T-cell (primary cell): ENCODE measurements at regions not wholly inside any gene's neighbourhood (a gene's known extent, or its start where the extent isn't known, plus 50 kb on each side); places are given as distances from the start of the nearest gene placed in this dataset.

Source experiments
- ATAC-seq, 4 experiments: fragments of 200-7000 bp in 3 of 4; fragments of 150-1000 bp in 1 of 4; cut with Tn5 transposase; replicated peaks in 1 of 4; 1 replicate in 3 of 4; 2 replicates in 1 of 4; pipeline ENCODE4 v1.10.0; 2021; ENCODE audit warnings: moderate library complexity in 3 of 4, mild to moderate bottlenecking in 2 of 4, moderate number of reproducible peaks in 1 of 4
- CTCF ChIA-PET, 2 donors: fragments of 300-600 bp; sonication (Branson Sonifier 250); formaldehyde crosslinking; loops; one replicate each; lab custom pipeline; 2022; ENCODE audit warnings: antibody characterized with exemption in 2 of 2; lab: Charles Lee
- POLR2A ChIA-PET, 2 donors: fragments of 300-600 bp; sonication (Branson Sonifier 250); formaldehyde crosslinking; loops; one replicate each; lab custom pipeline; 2022; ENCODE audit warnings: antibody characterized with exemption in 2 of 2; lab: Charles Lee
- DNase-seq, 35 experiments: peaks; one replicate each; pipeline versions ENCODE4 v3.0.0 to v3.0.0-alpha.2; 2013 to 2023
- H3K27ac ChIP-seq: one replicate; pipeline ENCODE4 v1.5.1; 2013; ENCODE audit warnings: low read length
- H3K27me3 ChIP-seq, 2 experiments: replicated peaks in 1 of 2; 1 replicate in 1 of 2; 2 replicates in 1 of 2; pipeline versions ENCODE4 v1.6.1 to v1.7.0; 2013; ENCODE audit warnings: low read length in 1 of 2, mixed read lengths in 1 of 2; ENCODE audit not compliant: control insufficient read depth in 2 of 2, insufficient read depth in 2 of 2; ENCODE audit errors: extremely low read depth in 1 of 2
- H3K36me3 ChIP-seq, 2 donors: 1 replicate in 1 of 2; 2 replicates in 1 of 2; pipeline versions ENCODE4 v1.6.1 to v1.7.0; 2013; ENCODE audit warnings: low read length in 1 of 2; ENCODE audit not compliant: control insufficient read depth in 2 of 2, insufficient read depth in 1 of 2; ENCODE audit errors: extremely low read depth in 1 of 2
- H3K4me1 ChIP-seq, 2 experiments: 1 replicate in 1 of 2; 2 replicates in 1 of 2; pipeline versions ENCODE4 v1.6.1 to v1.7.0; 2013; ENCODE audit warnings: low read length in 2 of 2, mixed read lengths in 1 of 2; ENCODE audit not compliant: insufficient read depth in 2 of 2, control insufficient read depth in 1 of 2; ENCODE audit errors: extremely low read depth in 1 of 2
- H3K4me3 ChIP-seq, 2 donors: 1 replicate in 1 of 2; 2 replicates in 1 of 2; pipeline versions ENCODE4 v1.5.1 to v1.7.0; 2013; ENCODE audit warnings: mild to moderate bottlenecking in 2 of 2, low read length in 1 of 2, moderate library complexity in 1 of 2; ENCODE audit not compliant: control insufficient read depth in 1 of 2; ENCODE audit errors: extremely low read depth in 1 of 2
- H3K9me3 ChIP-seq: 2 replicates; pipeline ENCODE4 v1.7.0; 2013
- H3K27ac Mint-ChIP-seq, 2 donors: one replicate each; pipeline ENCODE4 v1.8.0; 2020 to 2021; ENCODE audit warnings: mild to moderate bottlenecking in 2 of 2, mixed read lengths in 2 of 2
- H3K27me3 Mint-ChIP-seq, 2 donors: one replicate each; pipeline ENCODE4 v1.8.0; 2021 to 2022; ENCODE audit warnings: mixed read lengths in 2 of 2
- H3K36me3 Mint-ChIP-seq: one replicate; pipeline ENCODE4 v1.8.0; 2021; ENCODE audit warnings: mixed read lengths
- H3K4me1 Mint-ChIP-seq, 3 donors: one replicate each; pipeline ENCODE4 v1.8.0; 2020 to 2022; ENCODE audit warnings: mixed read lengths in 3 of 3, mild to moderate bottlenecking in 1 of 3
- H3K4me3 Mint-ChIP-seq, 3 donors: one replicate each; pipeline ENCODE4 v1.8.0; 2020 to 2022; ENCODE audit warnings: mild to moderate bottlenecking in 3 of 3, mixed read lengths in 3 of 3, moderate library complexity in 3 of 3
- H3K9me3 Mint-ChIP-seq, 3 donors: one replicate each; pipeline ENCODE4 v1.8.0; 2020 to 2022; ENCODE audit warnings: mixed read lengths in 3 of 3
- WGBS: methylation state at CpG from one replicate; pipeline ENCODE4 v1.1.5; 2013; ENCODE audit warnings: missing lambda C conversion rate; ENCODE audit not compliant: insufficient coverage; 5-methylcytosine and 5-hydroxymethylcytosine counted together

DNA sequence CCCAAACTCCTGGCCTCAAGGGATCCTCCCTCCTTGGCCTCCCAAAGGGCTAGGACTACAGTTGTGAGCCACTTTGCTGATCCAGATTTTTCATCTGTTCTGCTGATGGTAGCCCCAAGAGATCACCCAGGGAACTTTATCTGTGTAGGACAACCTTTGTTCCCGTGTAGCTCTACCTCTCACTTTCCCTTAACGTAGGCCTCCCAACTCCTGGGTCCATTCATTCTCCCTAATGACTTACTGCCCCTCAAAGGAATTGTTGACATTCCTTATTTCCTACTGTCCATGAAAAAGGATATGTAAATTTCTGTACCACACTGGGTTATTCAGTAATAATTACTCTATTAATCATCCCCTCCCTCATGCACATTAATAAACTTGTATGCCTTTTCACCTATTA, 51.0 kb upstream of the PHF24 start:
- Mint-ChIP-seq H3K4me3 (no peak overlapping the region), H3K9me3 (no peaks in the 10 kb centered on the region), H3K4me1 (no peaks in the 10 kb centered on the region), H3K27ac (no peak overlapping the region), H3K27me3 (peaks cover 13 to 25% of the 10 kb centered on the region in 2 donors), H3K36me3 (no peaks in the 10 kb centered on the region)
- no peaks in the 10 kb centered on the region for H3K9me3 ChIP-seq
- ChIA-PET POLR2A (no interaction called here), CTCF (interaction anchor here in 1 of 2 donors (0.6 kb wide), 1 partner anchor 78 kb away, joined by 4 read pairs; no protein-coding TSS in a partner anchor)
- no peak overlapping the region for H3K4me3 ChIP-seq
- peaks cover 5 to 11% of the 10 kb centered on the region in 2 experiments for H3K27me3 ChIP-seq
- ATAC-seq (no peak), DNase-seq (no peak)
- H3K4me1 ChIP-seq: no peaks in the 10 kb centered on the region
- H3K36me3 ChIP-seq: no peaks in the 10 kb centered on the region
- H3K27ac ChIP-seq: no peak overlapping the region
- 79% methylated on average over 2 of the region's 2 CpGs for WGBS

DNA sequence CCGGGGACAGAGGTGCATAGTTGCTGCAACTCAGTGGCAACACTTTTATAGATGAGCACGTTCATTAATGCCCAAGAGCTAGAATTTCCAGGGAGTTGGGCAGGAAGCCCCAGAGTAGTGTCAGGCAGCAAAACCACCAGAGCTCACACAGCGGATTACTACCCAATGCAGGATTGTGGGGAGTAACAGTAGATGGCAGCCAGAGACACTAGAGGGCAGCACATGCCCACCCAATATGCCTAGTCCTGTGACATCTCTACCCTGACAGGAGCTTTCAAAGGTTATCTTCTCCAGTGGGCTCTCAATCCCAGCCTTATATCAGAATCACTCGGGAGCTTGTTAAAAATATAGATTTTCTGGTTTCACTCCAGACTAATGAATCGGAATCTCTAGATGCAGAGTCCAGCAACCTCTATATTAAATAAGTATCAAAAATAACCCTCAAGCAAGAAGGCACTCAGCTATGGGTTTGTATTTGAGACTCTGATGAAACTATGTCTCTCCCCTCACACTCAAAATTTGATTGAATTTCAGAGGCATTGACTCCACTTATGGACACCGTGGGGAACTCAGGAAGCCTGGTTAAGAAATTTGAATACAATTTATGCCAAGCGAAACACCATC, 58.4 kb upstream of the PHF24 start:
- no peak overlapping the region for H3K27ac Mint-ChIP-seq
- 0% methylated on average over 1 of the region's 7 CpGs for WGBS

DNA sequence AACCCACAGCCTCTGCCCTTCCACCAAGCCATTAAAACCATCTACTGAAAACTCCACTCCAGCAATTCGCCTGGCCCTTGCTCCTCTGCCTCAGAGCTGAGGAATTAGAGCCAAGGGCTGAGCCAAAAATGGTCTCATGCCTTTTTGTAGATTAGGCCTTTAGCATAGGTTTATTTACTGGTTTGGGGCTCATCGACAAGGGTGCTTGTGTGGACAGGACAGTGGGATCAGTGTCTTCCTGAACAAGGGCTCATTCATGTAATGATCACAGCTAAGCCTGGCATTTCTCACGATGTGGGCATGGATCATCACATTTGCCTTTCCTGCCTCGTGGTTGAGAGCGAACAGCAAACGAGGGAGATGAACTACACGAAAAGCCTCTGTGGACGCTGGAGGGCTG, 59.2 kb upstream of the PHF24 start:
- no peaks in the 10 kb centered on the region for H3K9me3 ChIP-seq
- H3K36me3 Mint-ChIP-seq: no peaks in the 10 kb centered on the region
- CTCF ChIA-PET: interaction anchor here (0.5 to 2.8 kb wide), 23 partner anchors 10 to 1109 kb away, joined by 3 to 56 read pairs (median 5); partner anchors contain the start of genes FANCG (in 1 of the 2), PIGO (in 1 of the 2), STOML2 (in 1 of the 2) and VCP (in 1 of the 2)
- H3K9me3 Mint-ChIP-seq: no peaks in the 10 kb centered on the region
- no peak overlapping the region for H3K4me3 Mint-ChIP-seq
- DNase-seq (no peak), ATAC-seq (no peak)
- POLR2A ChIA-PET: no interaction called here
- WGBS: 77% methylated on average over 6 of the region's 8 CpGs
- H3K27me3 Mint-ChIP-seq: peaks cover 33 to 37% of the 10 kb centered on the region in 2 donors
- no peaks in the 10 kb centered on the region for H3K4me1 Mint-ChIP-seq
- no peak overlapping the region for H3K27ac Mint-ChIP-seq
- no peaks in the 10 kb centered on the region for H3K4me1 ChIP-seq
- no peaks in the 10 kb centered on the region for H3K36me3 ChIP-seq
- H3K27ac ChIP-seq: no peak overlapping the region
- H3K4me3 ChIP-seq: no peak overlapping the region
- peaks cover 6 to 12% of the 10 kb centered on the region in 2 experiments for H3K27me3 ChIP-seq

More for the DNA sequence above, 58.4 kb upstream of the PHF24 start:
- Mint-ChIP-seq H3K27me3 (peaks cover 25 to 29% of the 10 kb centered on the region in 2 donors), H3K36me3 (no peaks in the 10 kb centered on the region), H3K9me3 (no peaks in the 10 kb centered on the region), H3K4me1 (no peaks in the 10 kb centered on the region), H3K4me3 (no peak overlapping the region)
- Histone ChIP-seq H3K27ac (no peak overlapping the region), H3K4me1 (no peaks in the 10 kb centered on the region), H3K9me3 (no peaks in the 10 kb centered on the region), H3K36me3 (no peaks in the 10 kb centered on the region), H3K4me3 (no peak overlapping the region), H3K27me3 (peaks cover 6 to 12% of the 10 kb centered on the region in 2 experiments)
- ChIA-PET POLR2A (interaction anchor here (0.5 to 0.6 kb wide), 3 partner anchors 154 to 748 kb away, joined by 3 to 7 read pairs (median 4); no protein-coding TSS in a partner anchor), CTCF (interaction anchor here (0.5 to 2.8 kb wide), 32 partner anchors 9 to 1108 kb away, joined by 3 to 56 read pairs (median 4); partner anchors contain the start of genes FANCG (in 1 of the 2), PIGO (in 1 of the 2), STOML2 (in 1 of the 2) and VCP (in 1 of the 2))
- ATAC-seq: peak; percentile 98 to 100 (median 100)
- DNase-seq: peak; percentile 50 to 90 (median 73)

DNA sequence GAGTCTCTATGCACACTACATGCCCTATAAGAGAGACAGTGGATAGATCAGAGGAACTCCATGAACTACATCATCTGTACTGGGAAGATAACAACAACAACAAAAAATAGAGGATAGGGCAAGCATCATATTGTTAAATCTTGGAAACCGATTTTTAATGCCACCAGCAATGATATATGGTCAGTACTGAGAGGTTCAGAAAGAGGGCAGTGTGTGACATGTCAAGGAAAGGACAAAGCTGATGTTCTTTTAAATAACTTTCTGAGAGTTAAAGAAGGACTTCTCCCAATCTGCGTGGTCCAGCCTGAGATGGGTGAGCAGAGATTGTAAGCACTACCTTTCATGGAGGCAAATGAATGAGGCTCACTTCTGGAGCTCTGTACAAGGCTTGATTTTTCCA, 62.0 kb upstream of the PHF24 start:
- Mint-ChIP-seq H3K36me3 (no peaks in the 10 kb centered on the region), H3K27me3 (peaks cover 38 to 48% of the 10 kb centered on the region in 2 donors), H3K27ac (no peak overlapping the region), H3K9me3 (no peaks in the 10 kb centered on the region), H3K4me1 (no peaks in the 10 kb centered on the region), H3K4me3 (no peak overlapping the region)
- H3K27me3 ChIP-seq: peaks cover 4 to 23% of the 10 kb centered on the region in 2 experiments
- H3K9me3 ChIP-seq: no peaks in the 10 kb centered on the region
- CTCF ChIA-PET: interaction anchor here in 1 of 2 donors (0.6 to 0.7 kb wide), 2 partner anchors 10 to 376 kb away, joined by 4 read pairs; no protein-coding TSS in a partner anchor
- DNase-seq: peak in 1 of 35 experiments; percentile 10
- POLR2A ChIA-PET: no interaction called here
- no peaks in the 10 kb centered on the region for H3K4me1 ChIP-seq
- no peak overlapping the region for H3K27ac ChIP-seq
- no CpG with 5 or more reads among the region's 2 CpGs for WGBS
- H3K36me3 ChIP-seq: no peaks in the 10 kb centered on the region
- no peak overlapping the region for H3K4me3 ChIP-seq
- ATAC-seq: no peak

DNA sequence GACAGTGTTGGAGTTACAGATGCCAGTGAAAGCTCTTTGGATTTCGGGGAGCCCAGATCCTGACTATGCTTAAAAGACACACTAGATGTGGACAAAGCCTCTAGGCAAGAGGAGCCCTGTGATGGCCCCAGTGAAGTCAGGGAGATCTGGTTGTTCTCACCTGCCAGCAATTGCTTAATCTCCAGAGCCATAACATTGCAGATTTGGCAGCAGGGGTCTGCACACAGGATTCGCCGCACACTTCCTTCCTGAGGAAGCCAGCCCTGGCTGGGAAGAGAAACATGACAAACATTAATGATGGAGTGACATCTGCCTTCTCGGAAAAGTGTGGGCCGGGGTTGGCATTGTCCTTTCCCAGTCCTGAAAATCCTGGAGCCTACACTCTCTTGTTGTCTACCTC, 65.2 kb upstream of the PHF24 start:
- Mint-ChIP-seq H3K36me3 (no peaks in the 10 kb centered on the region), H3K27me3 (peaks cover 35 to 36% of the 10 kb centered on the region in 2 donors), H3K4me3 (no peak overlapping the region), H3K9me3 (no peaks in the 10 kb centered on the region), H3K27ac (no peak overlapping the region), H3K4me1 (no peaks in the 10 kb centered on the region)
- ChIA-PET POLR2A (no interaction called here), CTCF (interaction anchor here in 1 of 2 donors (0.7 kb wide), 1 partner anchor 661 kb away, joined by 3 read pairs; no protein-coding TSS in a partner anchor)
- Histone ChIP-seq H3K36me3 (no peaks in the 10 kb centered on the region), H3K4me3 (no peak overlapping the region), H3K27ac (no peak overlapping the region), H3K9me3 (no peaks in the 10 kb centered on the region), H3K27me3 (peaks cover 2 to 24% of the 10 kb centered on the region in 2 experiments), H3K4me1 (no peaks in the 10 kb centered on the region)
- 42% methylated on average over 3 of the region's 5 CpGs for WGBS
- DNase-seq (no peak), ATAC-seq (no peak)

DNA sequence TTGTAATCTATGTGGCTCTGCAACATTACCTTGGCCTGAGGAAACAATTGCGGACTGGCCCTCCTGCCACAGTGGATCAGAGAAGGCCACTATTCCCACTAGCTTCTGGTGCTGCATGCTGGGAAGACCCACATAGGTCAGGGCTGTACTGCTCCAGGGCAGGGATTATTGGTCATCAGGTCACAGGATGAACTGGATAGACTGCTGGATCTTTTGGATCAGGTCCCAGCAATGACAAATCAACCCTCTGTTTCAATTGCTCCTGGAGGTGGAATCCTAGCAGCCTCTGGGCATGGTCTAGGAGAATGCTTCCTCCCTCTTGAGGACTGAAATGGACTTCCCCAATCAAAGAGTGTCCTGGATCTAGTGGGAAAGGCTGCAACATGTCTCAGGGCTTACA, 66.7 kb upstream of the PHF24 start:
- POLR2A ChIA-PET: no interaction called here

More for the DNA sequence above, 66.7 kb upstream of the PHF24 start:
- Histone ChIP-seq H3K27me3 (peaks cover 2 to 21% of the 10 kb centered on the region in 2 experiments), H3K4me3 (no peak overlapping the region), H3K4me1 (no peaks in the 10 kb centered on the region), H3K9me3 (no peaks in the 10 kb centered on the region), H3K27ac (no peak overlapping the region), H3K36me3 (no peaks in the 10 kb centered on the region)
- ATAC-seq (no peak), DNase-seq (no peak)
- Mint-ChIP-seq H3K36me3 (no peaks in the 10 kb centered on the region), H3K27ac (no peak overlapping the region), H3K4me1 (no peaks in the 10 kb centered on the region), H3K27me3 (peaks cover 27 to 32% of the 10 kb centered on the region in 2 donors), H3K9me3 (no peaks in the 10 kb centered on the region), H3K4me3 (no peak overlapping the region)
- 92% methylated on average over 1 of the region's 1 CpG for WGBS
- CTCF ChIA-PET: no interaction called here
